GM12878 (cell line): ENCODE measurements at regions not wholly inside any gene's neighbourhood (a gene's known extent, or its start where the extent isn't known, plus 50 kb on each side); places are given as distances from the start of the nearest gene placed in this dataset.

ENCODE experiments used
- ATAC-seq: fragments of 200-7000 bp; cut with Tn5 transposase; 3 replicates; pipeline ENCODE4 v1.9.1; 2020; ENCODE audit warnings: mild to moderate bottlenecking, moderate library complexity
- BruUV-seq: library from RNA; stranded (reverse); fragments of 400-500 nt; replicated peaks from 2 replicates; lab custom pipeline; 2021; lab: Mats Ljungman, UMichigan
- CTCF ChIA-PET: fragments of 300-600 bp; sonication (Branson Sonifier 250); formaldehyde crosslinking; extraction: SDS; loops from one replicate; lab custom pipeline; 2021; ENCODE audit warnings: inconsistent platforms; lab: Yijun Ruan, JAX
- POLR2A ChIA-PET: fragments of 350-600 bp; formaldehyde crosslinking; extraction: SDS; loops from one replicate; lab custom pipeline; 2021; ENCODE audit warnings: inconsistent platforms; lab: Charles Lee
- RAD21 ChIA-PET: fragments of 300-600 bp; sonication (Branson Sonifier 250); formaldehyde crosslinking; loops from one replicate; lab custom pipeline; 2023; ENCODE audit warnings: antibody characterized with exemption; ENCODE audit not compliant: unreplicated experiment; lab: Charles Lee
- SMC1A ChIA-PET: fragments of 300-600 bp; sonication (Branson Sonifier 250); formaldehyde crosslinking; loops from one replicate; lab custom pipeline; 2023; ENCODE audit not compliant: unreplicated experiment, uncharacterized antibody; lab: Charles Lee
- DNase-seq: peaks from one replicate; pipeline ENCODE4 v3.0.0-alpha.2; 2011; ENCODE audit warnings: low read depth, low spot score
- FAIRE-seq: peaks from 3 replicates; lab custom pipeline; 2011; peaks lifted over from hg19 to GRCh38; lab: Jason Lieb, UNC
- H2AFZ ChIP-seq: 2 replicates; pipeline ENCODE4 v1.6.0; 2011; ENCODE audit warnings: low read depth, low read length, control low read depth; ENCODE audit not compliant: control insufficient read depth
- H3K27ac ChIP-seq: 2 replicates; pipeline ENCODE4 v1.5.1; 2011; ENCODE audit warnings: control low read depth; ENCODE audit not compliant: control insufficient read depth, insufficient read depth
- H3K27me3 ChIP-seq, 2 experiments: replicated peaks in 1 of 2; 2 replicates each; pipeline versions ENCODE4 v1.6.0 to v1.6.1; 2011; ENCODE audit warnings: low read length in 1 of 2; ENCODE audit not compliant: control insufficient read depth in 2 of 2, insufficient read depth in 2 of 2
- H3K36me3 ChIP-seq, 2 experiments: 2 replicates each; pipeline ENCODE4 v1.5.1; 2011; ENCODE audit warnings: low read length in 1 of 2; ENCODE audit not compliant: control insufficient read depth in 2 of 2, insufficient read depth in 2 of 2
- H3K4me1 ChIP-seq: 2 replicates; pipeline ENCODE4 v1.6.1; 2011; ENCODE audit warnings: mild to moderate bottlenecking, low read length, moderate library complexity, mixed read lengths; ENCODE audit not compliant: control insufficient read depth, insufficient read depth
- H3K4me2 ChIP-seq: 2 replicates; pipeline ENCODE4 v1.6.0; 2011; ENCODE audit warnings: control low read depth; ENCODE audit not compliant: control insufficient read depth, insufficient read depth
- H3K4me3 ChIP-seq: fragments of 200-600 bp; sonication (generic); 2 replicates; pipeline ENCODE4 v1.5.1; 2016
- H3K79me2 ChIP-seq: 2 replicates; pipeline ENCODE4 v1.6.0; 2011; ENCODE audit warnings: low read length; ENCODE audit not compliant: control insufficient read depth, insufficient read depth
- H3K9ac ChIP-seq: 2 replicates; pipeline ENCODE4 v1.8.0; 2011; ENCODE audit warnings: low read length, control low read depth, mixed read lengths; ENCODE audit not compliant: control insufficient read depth, insufficient read depth
- H3K9me3 ChIP-seq: replicated peaks from 3 replicates; pipeline ENCODE4 v1.5.1; 2011; ENCODE audit warnings: mild to moderate bottlenecking, low read length; ENCODE audit not compliant: control insufficient read depth, insufficient read depth
- H4K20me1 ChIP-seq: 2 replicates; pipeline ENCODE4 v1.6.0; 2011; ENCODE audit not compliant: control insufficient read depth, insufficient read depth
- PKNOX1 ChIP-seq: fragments of 450-650 bp; IDR thresholded peaks from 2 replicates; pipeline ENCODE4 v1.6.1; 2016; ENCODE audit warnings: mild to moderate bottlenecking
- TCF3 ChIP-seq: IDR thresholded peaks from 2 replicates; pipeline ENCODE4 v1.6.1; 2012; ENCODE audit warnings: low read depth, mild to moderate bottlenecking, low read length, borderline replicate concordance; ENCODE audit not compliant: insufficient read depth
- ZNF384 ChIP-seq: IDR thresholded peaks from 2 replicates; pipeline ENCODE4 v1.6.1; 2012; ENCODE audit warnings: low read depth, mild to moderate bottlenecking, low read length, improper control_type of control experiment, borderline replicate concordance
- in situ Hi-C: fragments of 300-500 bp; cut with MboI; formaldehyde crosslinking; loops from 9 replicates; pipeline ENCODE4 v1.14.3; 2018; ENCODE audit warnings: mixed read lengths
- intact Hi-C: fragments of 100-400 bp; cut with micrococcal nuclease; formaldehyde crosslinking; loops from one replicate; pipeline ENCODE4 v1.14.2; 2022; ENCODE audit not compliant: unreplicated experiment
- TF ChIP-seq, protein P1 (sequence below): fragments of 450-650 bp; IDR thresholded peaks from 2 replicates; pipeline ENCODE4 v1.6.1; 2017; ENCODE audit warnings: mild to moderate bottlenecking, moderate library complexity

- POLR2A ChIA-PET, result no interaction called here
- intact Hi-C loops, result no loop called here
Measured at GRCh38 chr4:146022541-146022940, 83.9 kb upstream of the ZNF827 start.

More at GRCh38 chr4:146022541-146022940, 83.9 kb upstream of the ZNF827 start:
- TF ChIP-seq ZNF384 (no peak), PKNOX1 (no peak), TCF3 (no peak)
- TF ChIP-seq, protein P1, sequence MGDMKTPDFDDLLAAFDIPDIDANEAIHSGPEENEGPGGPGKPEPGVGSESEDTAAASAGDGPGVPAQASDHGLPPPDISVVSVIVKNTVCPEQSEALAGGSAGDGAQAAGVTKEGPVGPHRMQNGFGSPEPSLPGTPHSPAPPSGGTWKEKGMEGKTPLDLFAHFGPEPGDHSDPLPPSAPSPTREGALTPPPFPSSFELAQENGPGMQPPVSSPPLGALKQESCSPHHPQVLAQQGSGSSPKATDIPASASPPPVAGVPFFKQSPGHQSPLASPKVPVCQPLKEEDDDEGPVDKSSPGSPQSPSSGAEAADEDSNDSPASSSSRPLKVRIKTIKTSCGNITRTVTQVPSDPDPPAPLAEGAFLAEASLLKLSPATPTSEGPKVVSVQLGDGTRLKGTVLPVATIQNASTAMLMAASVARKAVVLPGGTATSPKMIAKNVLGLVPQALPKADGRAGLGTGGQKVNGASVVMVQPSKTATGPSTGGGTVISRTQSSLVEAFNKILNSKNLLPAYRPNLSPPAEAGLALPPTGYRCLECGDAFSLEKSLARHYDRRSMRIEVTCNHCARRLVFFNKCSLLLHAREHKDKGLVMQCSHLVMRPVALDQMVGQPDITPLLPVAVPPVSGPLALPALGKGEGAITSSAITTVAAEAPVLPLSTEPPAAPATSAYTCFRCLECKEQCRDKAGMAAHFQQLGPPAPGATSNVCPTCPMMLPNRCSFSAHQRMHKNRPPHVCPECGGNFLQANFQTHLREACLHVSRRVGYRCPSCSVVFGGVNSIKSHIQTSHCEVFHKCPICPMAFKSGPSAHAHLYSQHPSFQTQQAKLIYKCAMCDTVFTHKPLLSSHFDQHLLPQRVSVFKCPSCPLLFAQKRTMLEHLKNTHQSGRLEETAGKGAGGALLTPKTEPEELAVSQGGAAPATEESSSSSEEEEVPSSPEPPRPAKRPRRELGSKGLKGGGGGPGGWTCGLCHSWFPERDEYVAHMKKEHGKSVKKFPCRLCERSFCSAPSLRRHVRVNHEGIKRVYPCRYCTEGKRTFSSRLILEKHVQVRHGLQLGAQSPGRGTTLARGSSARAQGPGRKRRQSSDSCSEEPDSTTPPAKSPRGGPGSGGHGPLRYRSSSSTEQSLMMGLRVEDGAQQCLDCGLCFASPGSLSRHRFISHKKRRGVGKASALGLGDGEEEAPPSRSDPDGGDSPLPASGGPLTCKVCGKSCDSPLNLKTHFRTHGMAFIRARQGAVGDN, result no peak
- RAD21 ChIA-PET, result no interaction called here
- Histone ChIP-seq H3K9ac (no peak overlapping the region), H4K20me1 (no peaks in the 10 kb centered on the region), H2AFZ (no peak overlapping the region), H3K9me3 (no peaks in the 10 kb centered on the region), H3K4me1 (peaks cover 17% of the 10 kb centered on the region), H3K4me2 (no peak overlapping the region), H3K4me3 (no peak overlapping the region), H3K36me3 (no peaks in the 10 kb centered on the region), H3K27ac (no peak overlapping the region), H3K79me2 (no peaks in the 10 kb centered on the region), H3K27me3 (no peaks in the 10 kb centered on the region)
- FAIRE-seq (no peak), ATAC-seq (no peak), DNase-seq (no peak)
- SMC1A ChIA-PET, result interaction anchor here (1.5 to 1.7 kb wide), 2 partner anchors 10 to 320 kb away, joined by 5 to 6 read pairs; no protein-coding TSS in a partner anchor
- BruUV-seq, result no TSS peak
- in situ Hi-C loops, result no loop called here
- CTCF ChIA-PET, result interaction anchor here (1.3 kb wide), 1 partner anchor 83 kb away, joined by 3 read pairs; no protein-coding TSS in a partner anchor
